Mucosa of stomach (tissue), 1 donor: ENCODE measurements at regions not wholly inside any gene's neighbourhood (a gene's known extent, or its start where the extent isn't known, plus 50 kb on each side); places are given as distances from the start of the nearest gene placed in this dataset.

Source experiments
- H3K27me3 ChIP-seq: one replicate; pipeline ENCODE4 v1.7.0; 2013; ENCODE audit warnings: mild to moderate bottlenecking, low read length; ENCODE audit not compliant: control insufficient read depth, insufficient read depth
- H3K36me3 ChIP-seq: one replicate; pipeline ENCODE4 v1.7.0; 2013; ENCODE audit warnings: low read length; ENCODE audit not compliant: control insufficient read depth, insufficient read depth
- H3K4me1 ChIP-seq: one replicate; pipeline ENCODE4 v1.7.0; 2013; ENCODE audit warnings: mild to moderate bottlenecking, low read length; ENCODE audit not compliant: control insufficient read depth, insufficient read depth
- H3K4me3 ChIP-seq: one replicate; pipeline ENCODE4 v1.7.0; 2013; ENCODE audit warnings: low read length
- H3K9ac ChIP-seq: one replicate; pipeline ENCODE4 v1.7.0; 2013; ENCODE audit warnings: mild to moderate bottlenecking, low read length, moderate library complexity
- H3K9me3 ChIP-seq: one replicate; pipeline ENCODE4 v1.7.0; 2013; ENCODE audit warnings: mild to moderate bottlenecking, low read length, moderate library complexity; ENCODE audit not compliant: control insufficient read depth
- donor health status: Pancreatic carcinoma.

DNA sequence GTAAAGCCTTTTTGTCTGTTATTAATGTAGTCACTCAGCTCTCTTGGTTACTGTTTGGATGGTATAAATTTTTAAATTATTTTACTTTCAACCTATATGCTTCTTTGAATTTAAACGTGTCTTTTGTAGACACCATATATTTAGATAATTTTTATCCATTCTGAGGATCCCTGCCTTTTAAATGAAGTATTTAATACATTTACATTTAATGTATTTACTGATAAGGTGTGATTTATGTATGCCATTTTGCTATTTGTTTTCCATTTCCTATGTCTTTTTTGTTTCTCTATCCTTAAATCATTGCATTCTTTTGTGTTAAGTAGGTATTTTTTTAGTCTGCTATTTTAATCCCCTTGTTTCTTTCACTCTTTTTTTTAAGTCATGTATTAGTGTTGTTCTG lies 238.0 kb downstream of the RAB28 start:
- H3K4me1 ChIP-seq = no peaks in the 10 kb centered on the region
- H3K36me3 ChIP-seq = no peaks in the 10 kb centered on the region

DNA sequence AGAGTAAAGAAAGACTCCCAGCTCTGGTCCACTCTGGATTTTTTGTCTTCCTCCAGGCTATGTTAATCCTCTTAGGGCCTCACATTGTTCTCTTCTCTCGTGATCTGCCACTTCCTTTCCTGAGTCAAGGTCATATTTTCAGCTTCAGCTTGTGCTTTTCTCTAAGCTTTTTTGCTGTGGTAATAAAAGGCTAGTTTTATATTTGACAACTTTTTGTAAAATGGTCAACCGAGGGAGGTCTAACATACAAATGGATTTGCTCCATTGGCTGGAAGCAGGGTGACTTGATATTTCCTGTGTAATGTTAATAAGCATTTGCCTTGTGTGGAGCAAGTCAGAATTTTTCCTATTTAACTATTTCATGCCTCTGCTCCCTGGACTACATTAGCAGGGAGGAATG lies 239.7 kb downstream of the RAB28 start:
- Histone ChIP-seq H3K4me1 (no peaks in the 10 kb centered on the region), H3K9me3 (no peaks in the 10 kb centered on the region), H3K9ac (no peak overlapping the region), H3K27me3 (no peaks in the 10 kb centered on the region), H3K4me3 (no peak overlapping the region), H3K36me3 (no peaks in the 10 kb centered on the region)

More for the DNA sequence above, 238.0 kb downstream of the RAB28 start:
- H3K4me3 ChIP-seq = no peak overlapping the region
- no peak overlapping the region for H3K9ac ChIP-seq
- no peaks in the 10 kb centered on the region for H3K27me3 ChIP-seq
- H3K9me3 ChIP-seq = no peaks in the 10 kb centered on the region

DNA sequence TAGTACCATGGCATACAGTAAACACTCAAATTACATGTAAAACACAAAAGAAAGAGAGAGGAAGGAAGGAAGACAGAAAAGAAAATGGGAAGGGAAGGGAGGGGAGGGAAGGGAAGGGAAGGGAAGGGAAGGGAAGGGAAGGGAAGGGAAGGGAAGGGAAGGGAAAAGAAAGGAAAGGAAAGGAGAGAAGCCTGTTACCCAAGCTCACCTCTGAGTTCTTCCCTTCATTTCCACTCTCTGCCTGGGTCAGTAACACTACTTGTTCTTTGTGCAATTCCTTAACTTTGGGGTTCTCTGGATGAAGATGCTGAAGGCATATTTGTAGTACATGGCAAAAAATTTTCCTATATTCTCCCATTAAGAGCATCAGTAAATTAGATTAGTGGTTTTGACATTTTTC lies 241.0 kb downstream of the RAB28 start:
- Histone ChIP-seq H3K27me3 (no peaks in the 10 kb centered on the region), H3K9me3 (no peaks in the 10 kb centered on the region), H3K4me3 (no peak overlapping the region), H3K9ac (no peak overlapping the region), H3K36me3 (no peaks in the 10 kb centered on the region), H3K4me1 (no peaks in the 10 kb centered on the region)

DNA sequence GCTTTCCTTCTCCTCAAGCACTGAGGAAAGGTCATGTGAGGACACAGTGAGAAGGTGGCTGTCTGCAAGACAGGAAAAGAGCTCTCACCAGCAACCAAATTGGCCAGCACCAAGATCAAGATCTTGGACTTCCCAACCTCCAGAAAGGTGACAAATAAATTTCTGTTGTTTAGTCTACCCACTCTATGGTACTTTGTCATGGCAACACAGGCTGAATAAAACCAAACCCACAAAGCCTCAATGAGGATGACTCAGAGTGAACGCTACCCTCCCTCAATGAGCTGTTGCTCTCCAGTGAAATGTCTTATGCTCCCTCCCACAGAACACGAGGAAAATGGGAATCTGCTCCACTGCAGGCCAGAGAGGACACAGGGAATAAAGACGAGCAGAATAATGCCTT lies 244.1 kb downstream of the RAB28 start:
- Histone ChIP-seq H3K4me1 (no peaks in the 10 kb centered on the region), H3K36me3 (no peaks in the 10 kb centered on the region), H3K27me3 (no peaks in the 10 kb centered on the region), H3K9ac (no peak overlapping the region), H3K9me3 (no peaks in the 10 kb centered on the region), H3K4me3 (no peak overlapping the region)

DNA sequence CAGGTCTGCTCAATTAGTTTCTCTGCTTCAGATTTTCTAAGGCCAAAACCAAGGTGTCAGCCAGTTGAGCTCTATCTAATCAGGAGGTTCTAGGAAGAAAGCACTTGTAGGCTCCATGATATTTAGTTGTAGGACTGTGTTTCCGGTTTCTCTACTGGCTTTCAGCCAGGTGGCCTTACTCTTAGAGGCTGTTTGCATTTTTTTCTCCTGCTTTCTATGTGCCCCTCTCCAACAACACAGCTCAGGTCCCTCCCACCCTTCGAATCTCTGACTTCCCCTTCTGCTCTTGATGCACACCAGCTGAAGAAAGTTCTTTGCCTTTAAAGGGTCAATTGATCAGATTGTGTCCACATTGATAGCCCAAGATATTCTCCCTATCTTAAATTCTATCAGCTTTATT lies 245.2 kb downstream of the RAB28 start:
- Histone ChIP-seq H3K4me1 (no peaks in the 10 kb centered on the region), H3K27me3 (no peaks in the 10 kb centered on the region), H3K36me3 (no peaks in the 10 kb centered on the region), H3K4me3 (no peak overlapping the region), H3K9ac (no peak overlapping the region), H3K9me3 (no peaks in the 10 kb centered on the region)

DNA sequence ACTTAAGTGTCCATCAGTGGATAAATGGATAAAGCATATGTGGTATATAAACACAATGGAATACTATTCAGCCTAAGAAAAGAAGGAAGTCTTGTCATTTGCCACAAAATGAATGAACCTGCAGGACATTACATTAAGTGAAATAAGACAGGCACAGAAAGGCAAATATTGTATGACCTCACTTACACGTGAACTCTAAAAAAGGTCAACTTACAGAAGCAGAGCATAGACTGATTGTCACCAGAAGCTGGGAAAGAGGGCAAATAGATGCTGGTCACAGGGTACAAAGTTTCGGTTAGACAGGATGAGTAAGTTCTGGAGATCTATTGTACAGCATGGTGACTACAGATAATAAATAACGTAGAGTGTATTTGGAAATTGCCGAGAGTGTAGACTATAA lies 247.7 kb downstream of the RAB28 start:
- no peak overlapping the region for H3K9ac ChIP-seq
- no peaks in the 10 kb centered on the region for H3K36me3 ChIP-seq

DNA sequence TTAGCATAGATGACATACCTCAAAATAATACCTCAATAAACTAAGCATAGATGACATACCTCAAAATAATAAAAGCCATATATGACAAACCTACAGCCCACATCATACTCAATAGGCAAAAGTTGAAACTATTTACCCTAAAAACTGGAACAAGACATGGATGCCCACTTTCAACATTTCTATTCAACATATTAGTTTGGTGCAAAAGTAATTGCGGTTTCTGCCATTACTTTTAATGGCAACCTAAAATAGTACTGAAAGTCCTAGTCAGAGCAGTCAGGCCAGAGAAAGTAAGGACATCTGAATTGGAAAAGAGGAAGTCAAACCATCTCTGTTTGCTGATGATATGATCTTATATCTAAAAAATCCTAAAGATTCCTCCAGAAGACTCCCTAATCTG lies 250.4 kb downstream of the RAB28 start:
- Histone ChIP-seq H3K9ac (no peak overlapping the region), H3K36me3 (no peaks in the 10 kb centered on the region), H3K9me3 (no peaks in the 10 kb centered on the region), H3K4me1 (no peaks in the 10 kb centered on the region), H3K4me3 (no peak overlapping the region), H3K27me3 (no peaks in the 10 kb centered on the region)

More for the DNA sequence above, 247.7 kb downstream of the RAB28 start:
- no peaks in the 10 kb centered on the region for H3K27me3 ChIP-seq
- H3K9me3 ChIP-seq = no peaks in the 10 kb centered on the region
- H3K4me1 ChIP-seq = no peaks in the 10 kb centered on the region
- no peak overlapping the region for H3K4me3 ChIP-seq

DNA sequence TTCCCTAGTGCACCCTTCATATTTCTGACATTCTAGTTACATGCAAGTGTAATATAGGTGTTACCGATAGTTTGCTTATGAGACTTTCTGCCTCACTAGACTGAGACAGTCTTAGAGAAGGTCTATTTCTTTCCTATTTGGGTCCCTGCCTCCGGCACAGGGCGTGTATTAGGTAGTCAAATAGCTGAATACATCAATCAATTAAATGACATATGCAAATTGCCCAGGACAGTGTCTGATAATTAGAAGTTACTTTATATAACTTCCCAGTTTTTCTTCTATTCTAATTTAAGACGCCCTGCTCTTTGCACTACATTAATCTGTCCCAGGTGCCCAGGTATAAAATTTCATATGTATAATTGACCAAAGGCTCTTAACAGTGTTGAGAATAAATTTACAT lies 264.2 kb downstream of the RAB28 start:
- no peaks in the 10 kb centered on the region for H3K9me3 ChIP-seq
- no peak overlapping the region for H3K9ac ChIP-seq
- no peaks in the 10 kb centered on the region for H3K27me3 ChIP-seq
- H3K4me3 ChIP-seq = no peak overlapping the region
- H3K4me1 ChIP-seq = no peaks in the 10 kb centered on the region
- no peaks in the 10 kb centered on the region for H3K36me3 ChIP-seq

DNA sequence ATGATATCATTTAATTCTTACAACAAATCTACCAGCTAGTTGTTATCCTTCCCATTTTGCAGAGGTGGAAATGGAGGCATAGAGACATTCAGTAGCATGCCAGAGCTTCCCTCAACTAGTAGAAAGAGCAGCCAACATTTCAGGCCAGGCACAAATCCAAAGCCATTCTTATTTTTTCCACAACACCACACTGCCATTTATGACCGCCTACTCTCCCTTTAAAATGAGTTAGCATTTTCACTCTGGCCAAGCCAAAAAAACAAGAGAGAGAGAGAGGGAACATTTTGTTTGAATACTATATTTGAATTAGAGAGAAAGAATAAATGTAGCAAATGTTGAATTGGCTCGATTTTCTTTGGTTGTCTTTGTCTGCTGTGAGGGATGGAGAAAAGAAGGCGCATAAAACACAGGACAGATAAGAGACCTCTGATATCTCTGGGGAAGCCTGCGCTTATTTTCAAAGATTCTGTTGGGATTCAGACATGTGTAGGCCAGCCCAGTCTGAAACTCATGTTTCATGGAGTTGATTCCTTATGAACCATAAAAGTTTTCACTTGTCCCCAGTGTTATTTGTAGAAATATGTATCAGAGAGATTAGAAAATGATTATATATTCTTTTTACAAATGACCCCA lies 265.7 kb downstream of the RAB28 start:
- no peaks in the 10 kb centered on the region for H3K9me3 ChIP-seq
- no peak overlapping the region for H3K4me3 ChIP-seq
- no peak overlapping the region for H3K9ac ChIP-seq
- no peaks in the 10 kb centered on the region for H3K27me3 ChIP-seq
- H3K4me1 ChIP-seq = no peaks in the 10 kb centered on the region
- no peaks in the 10 kb centered on the region for H3K36me3 ChIP-seq

DNA sequence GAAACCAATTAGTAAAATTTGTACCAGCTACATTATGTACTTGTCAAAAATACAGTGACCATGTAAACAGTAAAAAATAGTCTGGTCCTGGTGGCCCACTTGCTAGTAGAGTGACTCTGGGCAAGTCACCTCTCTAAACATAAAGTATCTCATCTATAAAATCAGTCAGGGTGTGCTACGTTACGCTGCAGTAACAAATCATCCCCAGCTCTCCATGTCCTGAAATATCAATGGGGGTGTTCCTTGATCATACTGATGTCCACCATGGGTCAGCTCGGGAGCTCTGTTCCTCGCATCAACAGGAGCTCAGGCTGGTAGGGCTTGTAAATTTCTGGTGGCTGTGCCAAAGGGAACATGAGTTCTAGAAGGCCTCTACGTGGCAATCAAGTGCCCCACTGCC lies 268.6 kb downstream of the RAB28 start:
- Histone ChIP-seq H3K36me3 (no peaks in the 10 kb centered on the region), H3K4me3 (no peak overlapping the region), H3K27me3 (no peaks in the 10 kb centered on the region), H3K9ac (no peak overlapping the region), H3K4me1 (no peaks in the 10 kb centered on the region), H3K9me3 (no peaks in the 10 kb centered on the region)

DNA sequence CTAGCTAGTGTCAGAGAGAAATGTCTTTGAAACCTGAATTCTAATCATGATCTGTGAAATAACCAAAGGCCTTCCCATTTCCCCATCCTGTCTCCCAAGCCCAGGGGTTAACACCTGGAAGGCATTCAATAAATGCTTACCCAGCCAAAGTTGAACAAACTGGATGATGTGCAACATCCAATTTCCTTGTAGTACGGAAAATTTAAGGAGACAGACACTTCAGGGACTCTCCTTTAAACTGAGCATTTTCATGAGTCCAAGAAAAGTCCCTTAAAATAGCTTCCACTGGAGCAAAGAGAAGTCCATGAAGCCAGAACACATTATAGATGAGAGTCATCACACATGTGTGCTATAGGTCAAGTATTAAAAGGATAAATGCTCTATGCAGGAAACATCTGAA lies 271.2 kb downstream of the RAB28 start:
- H3K9me3 ChIP-seq = no peaks in the 10 kb centered on the region
- H3K36me3 ChIP-seq = no peaks in the 10 kb centered on the region
- H3K27me3 ChIP-seq = no peaks in the 10 kb centered on the region
- no peak overlapping the region for H3K9ac ChIP-seq
- no peaks in the 10 kb centered on the region for H3K4me1 ChIP-seq
- no peak overlapping the region for H3K4me3 ChIP-seq

DNA sequence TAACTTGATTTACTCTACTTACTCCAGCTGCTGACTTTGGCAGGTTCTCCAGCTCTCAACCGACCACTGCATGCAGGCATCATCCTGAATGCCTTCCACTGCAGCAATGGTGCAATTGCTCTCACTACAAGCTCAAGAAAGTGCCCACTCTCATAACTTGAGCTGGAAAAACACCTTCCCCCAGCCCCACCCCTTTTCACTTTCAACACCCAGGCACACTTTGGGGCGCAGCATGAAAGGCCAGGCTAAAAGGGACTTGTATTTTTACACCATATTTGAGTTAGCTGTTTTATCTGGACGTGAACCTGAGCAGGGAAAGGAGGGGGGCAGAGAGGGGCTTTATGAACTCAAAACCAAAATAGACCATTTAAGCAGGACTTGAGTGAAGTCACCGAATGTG lies 274.5 kb downstream of the RAB28 start:
- Histone ChIP-seq H3K4me1 (no peaks in the 10 kb centered on the region), H3K4me3 (no peak overlapping the region), H3K36me3 (no peaks in the 10 kb centered on the region), H3K9ac (no peak overlapping the region), H3K27me3 (no peaks in the 10 kb centered on the region), H3K9me3 (no peaks in the 10 kb centered on the region)

DNA sequence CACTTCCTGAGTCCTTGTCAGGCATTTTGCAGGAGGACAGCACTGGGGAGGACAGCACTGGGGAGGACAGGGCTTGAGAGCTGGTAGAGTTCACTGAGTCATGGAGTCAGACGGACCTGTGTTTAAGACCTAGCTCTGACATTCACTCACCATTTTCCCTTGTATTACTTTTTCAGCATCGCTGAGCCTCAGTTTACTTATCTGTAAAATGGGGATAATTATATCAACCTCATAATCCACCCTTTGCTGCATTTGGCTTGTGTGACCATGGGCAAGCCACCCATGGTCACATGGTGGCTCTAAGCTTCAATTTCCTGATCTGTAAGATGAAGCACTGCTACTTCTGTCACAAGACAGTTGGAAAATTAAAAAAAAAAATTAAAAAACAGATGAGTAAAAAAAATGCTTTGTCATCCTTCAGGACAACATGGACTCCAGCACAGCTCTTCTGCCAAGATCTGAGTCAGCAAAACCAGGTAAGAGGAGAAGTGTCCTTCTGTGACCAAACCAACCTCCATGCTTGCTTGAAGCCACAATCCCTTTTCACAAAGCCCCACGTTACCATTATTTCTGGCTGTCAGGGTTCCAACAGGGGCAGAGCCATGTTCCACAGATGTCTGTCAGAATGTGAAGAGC lies 275.5 kb downstream of the RAB28 start:
- H3K4me3 ChIP-seq = no peak overlapping the region
- H3K36me3 ChIP-seq = no peaks in the 10 kb centered on the region
- H3K9me3 ChIP-seq = no peaks in the 10 kb centered on the region
- no peak overlapping the region for H3K9ac ChIP-seq
- H3K4me1 ChIP-seq = no peaks in the 10 kb centered on the region
- H3K27me3 ChIP-seq = no peaks in the 10 kb centered on the region
